GM21723 (cell line): ENCODE measurements at regions not wholly inside any gene's neighbourhood (a gene's known extent, or its start where the extent isn't known, plus 50 kb on each side); places are given as distances from the start of the nearest gene placed in this dataset.
"Not testable (repeated sequence)": the region's sequence is repeated elsewhere in the genome, so short reads cannot be mapped to it uniquely, and the experiment has no call there.

Experiments used
- ATAC-seq: cut with Tn5 transposase; IDR thresholded peaks from one replicate; pipeline ENCODE4 v1.9.1; 2021; ENCODE audit warnings: mild to moderate bottlenecking, moderate library complexity; ENCODE audit not compliant: unreplicated experiment

GRCh38 chr18:42305869-42306593 is 351.0 kb downstream of the PIK3C3 start:
- ATAC-seq = no peak

- no peak for ATAC-seq
These were observed 351.6 kb downstream of the PIK3C3 start for GRCh38 chr18:42306594-42306980.

DNA sequence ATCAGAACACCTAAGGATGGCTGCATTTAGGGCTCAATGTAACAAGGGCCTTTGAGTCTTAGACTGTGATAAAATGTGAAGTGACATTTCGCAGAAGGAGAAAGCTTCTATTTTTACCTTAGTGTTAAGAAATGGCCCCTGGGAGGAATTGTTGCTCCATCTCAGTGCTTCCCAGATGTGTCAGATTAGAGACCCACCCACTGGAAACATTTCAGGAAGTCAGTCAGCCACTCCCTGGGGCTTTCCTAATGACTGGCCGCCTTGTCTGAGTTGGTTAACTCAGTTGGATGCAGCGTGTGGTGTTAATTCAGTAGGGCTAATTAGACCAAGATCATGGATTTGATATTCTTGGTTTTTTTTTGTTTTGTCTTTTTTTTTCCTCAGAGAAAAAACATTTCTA is 355.9 kb downstream of the PIK3C3 start:
- no peak for ATAC-seq

DNA sequence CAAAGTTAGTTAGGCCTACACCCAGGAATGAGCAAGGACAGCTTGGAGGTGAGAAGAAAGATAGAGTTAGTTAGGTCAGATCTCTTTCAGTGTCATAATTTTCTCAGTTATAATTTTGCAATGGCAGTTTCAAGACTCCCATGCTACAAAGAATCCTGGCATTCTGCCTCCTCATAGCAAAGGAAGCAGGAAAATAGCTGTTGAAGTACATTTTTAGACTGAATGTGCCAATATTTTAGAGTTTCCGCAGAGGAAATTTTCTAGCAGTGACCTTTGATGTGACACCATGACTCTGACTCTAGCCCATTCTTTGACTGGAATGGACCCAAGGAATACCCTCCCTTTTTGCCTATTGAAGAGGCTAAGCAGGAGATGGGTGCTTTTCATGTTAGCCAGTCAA is 371.7 kb downstream of the PIK3C3 start:
- no peak for ATAC-seq

DNA sequence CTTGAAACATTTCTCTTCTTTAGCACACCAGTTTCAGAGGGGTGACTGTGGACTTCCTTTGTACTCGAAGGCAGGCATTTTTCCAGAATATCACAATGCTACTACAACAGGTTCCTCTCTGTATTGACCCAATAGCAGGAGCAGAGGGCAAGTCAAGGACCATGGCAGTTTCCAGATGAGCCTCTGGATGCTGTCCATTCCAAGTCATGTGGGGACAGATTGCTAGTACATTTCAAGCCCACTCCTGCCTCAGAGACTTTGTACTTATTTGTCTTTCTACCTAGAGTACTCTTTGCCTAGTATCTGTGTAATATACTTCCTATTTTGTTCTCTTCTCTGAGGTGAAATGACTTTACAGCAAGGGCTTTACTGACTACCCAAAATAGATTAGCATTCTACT is 373.9 kb downstream of the PIK3C3 start:
- ATAC-seq = no peak

- no peak for ATAC-seq
These were observed 375.3 kb downstream of the PIK3C3 start for GRCh38 chr18:42330296-42330695.

DNA sequence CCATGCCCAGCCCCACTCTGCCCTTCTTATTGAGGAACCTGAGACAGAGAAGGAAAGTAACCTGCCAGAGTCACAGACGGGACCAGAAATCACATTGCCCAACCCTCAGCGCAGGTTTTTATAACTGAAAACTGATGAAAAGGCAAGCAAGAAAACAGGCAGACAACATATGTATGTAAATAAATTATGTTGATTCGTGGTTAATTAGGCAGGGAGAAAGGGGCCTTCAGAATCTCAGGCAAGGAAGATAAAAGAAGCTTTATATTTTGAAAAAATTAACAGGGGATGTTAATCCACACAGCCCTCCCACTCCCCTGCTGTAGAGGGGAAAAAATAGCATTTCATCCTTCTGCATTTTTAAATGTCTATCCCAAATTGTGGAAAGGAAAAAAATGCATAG is 378.5 kb downstream of the PIK3C3 start:
- no peak for ATAC-seq

DNA sequence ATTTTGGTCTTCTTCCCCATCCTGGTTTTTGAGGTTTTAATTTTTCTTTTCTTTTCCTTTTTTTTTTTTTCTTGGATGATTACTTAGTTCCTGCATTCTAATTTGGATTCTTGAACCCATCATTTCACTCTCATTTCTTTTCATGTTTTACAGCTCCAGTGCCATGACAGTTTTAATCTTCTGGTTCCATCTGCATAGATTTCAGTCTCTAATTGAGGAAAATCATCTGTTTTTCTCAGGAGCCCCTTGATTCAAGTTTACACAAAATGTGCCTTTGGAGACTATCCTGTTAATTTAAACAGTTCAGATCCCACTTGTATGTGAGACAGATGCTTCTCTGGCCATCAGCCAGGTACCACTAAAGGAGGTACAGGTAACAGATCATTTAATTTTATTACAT is 379.9 kb downstream of the PIK3C3 start:
- no peak for ATAC-seq

DNA sequence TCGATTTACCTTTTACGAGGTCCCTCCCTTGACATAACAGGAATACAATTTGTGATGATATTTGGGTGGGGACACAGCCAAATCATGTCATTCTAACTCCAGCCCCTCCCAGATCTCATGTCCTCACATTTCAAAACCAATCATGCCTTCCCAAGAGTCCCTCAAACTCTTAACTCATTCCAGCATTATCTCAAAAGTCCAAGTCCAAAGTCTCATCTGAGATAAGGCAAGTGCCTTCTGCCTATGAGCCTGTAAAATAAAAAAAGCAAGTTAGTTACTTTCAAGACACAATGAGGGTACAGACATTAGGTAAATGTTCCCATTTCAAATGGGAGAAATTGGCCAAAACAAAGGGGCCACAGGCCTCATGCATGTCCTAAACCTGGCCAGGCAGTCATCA is 381.1 kb downstream of the PIK3C3 start:
- ATAC-seq = no peak

GRCh38 chr18:42337337-42337736 is 382.3 kb downstream of the PIK3C3 start:
- not testable (repeated sequence) for ATAC-seq

DNA sequence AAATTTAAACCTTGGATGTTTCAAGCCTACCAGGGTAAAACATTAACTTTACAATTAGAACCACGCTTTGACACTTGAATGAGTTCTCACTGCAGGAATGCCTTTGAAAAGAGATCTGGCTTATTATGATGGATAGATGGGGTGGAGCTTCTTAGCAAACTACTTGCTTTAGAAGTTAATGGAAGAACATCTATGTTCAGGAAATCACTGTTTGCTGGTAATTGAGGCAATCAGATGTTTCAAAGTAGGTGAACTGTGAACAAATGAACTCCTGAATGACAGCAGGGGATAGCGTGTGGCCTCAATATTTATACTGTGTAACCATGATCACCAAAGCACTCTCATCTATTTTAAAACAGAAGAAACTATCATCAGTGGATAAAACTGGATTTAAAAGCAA is 383.6 kb downstream of the PIK3C3 start:
- ATAC-seq = no peak

- no peak for ATAC-seq
These were observed 384.3 kb downstream of the PIK3C3 start for GRCh38 chr18:42339372-42339771.

GRCh38 chr18:42340423-42341009 is 385.5 kb downstream of the PIK3C3 start:
- ATAC-seq = no peak

DNA sequence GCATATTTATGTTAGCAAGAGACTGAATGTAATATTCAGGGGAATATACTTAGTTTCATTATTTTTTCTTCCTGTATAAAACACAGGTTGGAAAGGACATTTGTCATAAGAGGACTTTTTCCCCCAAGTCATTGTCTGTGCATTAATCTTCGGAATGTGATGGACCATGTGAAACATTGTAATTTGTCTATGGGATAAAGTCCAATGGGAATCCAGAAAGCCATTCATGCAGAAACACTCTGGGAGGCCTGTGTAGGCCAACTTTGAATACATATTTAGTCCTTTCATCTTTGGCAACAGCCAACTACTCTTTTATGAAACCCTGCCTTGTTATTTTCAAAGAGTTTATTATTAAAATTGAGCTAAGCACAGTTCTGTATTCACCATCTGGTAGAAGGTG is 386.4 kb downstream of the PIK3C3 start:
- ATAC-seq = no peak

DNA sequence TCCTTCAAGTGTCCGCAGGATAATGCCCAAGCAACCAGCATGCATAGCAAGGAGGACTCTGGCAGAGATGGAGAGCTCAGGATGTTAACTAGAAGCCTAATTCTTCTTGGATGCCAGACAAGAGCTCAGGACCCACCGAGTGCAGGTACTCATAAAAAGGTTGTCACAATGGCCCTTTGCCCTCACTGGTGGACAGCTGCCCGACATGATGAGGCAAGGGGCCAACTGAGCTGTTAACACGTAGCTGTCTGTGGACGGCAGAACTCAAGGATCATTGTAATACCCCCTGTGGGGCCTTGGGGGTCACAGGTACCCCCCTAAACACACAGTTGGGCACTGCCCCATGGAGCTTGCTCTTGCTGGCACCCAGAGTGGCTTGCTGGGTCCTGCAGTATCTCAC is 393.7 kb downstream of the PIK3C3 start:
- ATAC-seq = no peak

DNA sequence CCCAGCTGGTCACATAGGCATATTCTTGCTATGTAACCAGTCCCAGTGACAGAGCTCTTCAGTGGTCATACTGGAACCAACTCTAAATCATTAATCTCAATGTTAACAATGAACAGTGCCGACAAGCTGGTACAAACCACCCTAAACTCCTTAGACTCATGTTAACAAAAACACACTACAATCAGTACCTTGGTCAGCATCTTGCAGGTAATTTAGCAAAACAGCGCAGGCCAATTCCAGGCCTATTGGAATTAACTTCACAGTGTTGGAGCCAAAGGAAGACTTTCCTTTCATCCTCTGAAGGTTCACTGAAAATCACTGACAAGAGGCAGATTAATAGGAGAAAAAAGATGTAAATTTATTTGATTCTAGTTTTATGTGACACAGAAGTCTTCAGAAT is 396.4 kb downstream of the PIK3C3 start:
- no peak for ATAC-seq

- no peak for ATAC-seq
These were observed 405.7 kb downstream of the PIK3C3 start for GRCh38 chr18:42360716-42361115.

- ATAC-seq = no peak
These were observed 408.7 kb downstream of the PIK3C3 start for GRCh38 chr18:42363446-42364441.

DNA sequence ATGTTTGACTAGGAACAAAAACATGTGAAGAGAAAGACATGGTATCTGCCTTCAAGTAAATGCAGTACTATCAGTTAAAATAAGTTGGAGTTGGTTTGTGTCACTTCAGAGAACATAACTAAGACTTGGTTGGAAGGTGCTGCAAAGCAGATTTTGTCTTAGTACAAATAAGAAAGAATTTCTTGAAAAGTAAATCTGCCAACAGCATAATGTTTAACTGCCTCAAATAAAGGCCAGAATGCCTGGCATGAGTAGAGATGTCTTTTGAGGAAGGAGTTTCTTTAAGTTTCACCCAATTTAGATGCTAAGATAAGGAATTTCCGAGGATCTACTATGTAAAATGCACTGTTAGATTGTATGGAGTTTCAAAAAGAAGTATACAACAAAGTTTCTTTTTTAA is 409.7 kb downstream of the PIK3C3 start:
- ATAC-seq = no peak

GRCh38 chr18:42365591-42365990 is 410.6 kb downstream of the PIK3C3 start:
- no peak for ATAC-seq

GRCh38 chr18:42373584-42373983 is 418.6 kb downstream of the PIK3C3 start:
- no peak for ATAC-seq

DNA sequence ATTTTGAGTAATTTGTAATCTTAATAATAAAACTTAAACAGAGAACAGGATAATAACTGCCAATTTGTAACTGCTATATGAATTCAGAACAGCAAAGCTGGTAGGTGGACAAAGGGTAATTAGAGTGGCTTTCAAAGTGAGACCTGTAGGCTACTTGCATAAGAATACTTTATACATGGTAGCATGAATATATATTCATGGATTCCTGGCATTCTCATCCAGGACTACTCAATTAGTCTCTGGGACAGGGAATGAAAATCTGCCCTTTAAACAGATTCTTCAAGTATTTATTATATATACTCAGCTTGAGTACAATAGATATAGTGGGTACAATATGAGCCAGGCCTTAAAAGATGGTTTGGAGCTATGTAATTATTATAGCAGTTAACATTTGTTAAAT is 419.9 kb downstream of the PIK3C3 start:
- no peak for ATAC-seq
